HEK293T (cell line): ENCODE measurements at regions not wholly inside any gene's neighbourhood (a gene's known extent, or its start where the extent isn't known, plus 50 kb on each side); places are given as distances from the start of the nearest gene placed in this dataset.

Experiments
- CTCF ChIA-PET: fragments of 350-600 bp; formaldehyde crosslinking; extraction: SDS; loops from one replicate; lab custom pipeline; 2021; ENCODE audit warnings: antibody characterized with exemption, inconsistent platforms; lab: Yijun Ruan, JAX
- POLR2A ChIA-PET: fragments of 350-600 bp; formaldehyde crosslinking; extraction: SDS; loops from one replicate; lab custom pipeline; 2020; ENCODE audit warnings: antibody characterized with exemption, inconsistent platforms; lab: Yijun Ruan, JAX
- DNase-seq: peaks from one replicate; pipeline ENCODE4 v3.0.0; 2012; ENCODE audit warnings: mixed read lengths; ENCODE audit errors: extremely low spot score
- ARNT ChIP-seq: fragments of 450-650 bp; IDR thresholded peaks from 2 replicates; pipeline ENCODE4 v1.6.1; 2017; ENCODE audit warnings: mild to moderate bottlenecking
- BHLHE40 ChIP-seq: fragments of 450-650 bp; IDR thresholded peaks from 2 replicates; pipeline ENCODE4 v1.6.1; 2016; ENCODE audit warnings: mild to moderate bottlenecking, moderate library complexity, borderline replicate concordance
- CTBP1 ChIP-seq: fragments of 450-650 bp; IDR thresholded peaks from 2 replicates; pipeline ENCODE4 v1.6.1; 2016; ENCODE audit warnings: borderline replicate concordance
- ELF4 ChIP-seq: fragments of 450-650 bp; IDR thresholded peaks from 2 replicates; pipeline ENCODE4 v1.6.1; 2017; ENCODE audit warnings: antibody characterized with exemption
- FOXA1 ChIP-seq: fragments of 450-650 bp; IDR thresholded peaks from 2 replicates; pipeline ENCODE4 v1.6.1; 2016; ENCODE audit warnings: mild to moderate bottlenecking
- FOXK2 ChIP-seq: fragments of 450-650 bp; IDR thresholded peaks from 2 replicates; pipeline ENCODE4 v1.6.1; 2016; ENCODE audit warnings: mild to moderate bottlenecking
- FOXM1 ChIP-seq: fragments of 450-650 bp; IDR thresholded peaks from 2 replicates; pipeline ENCODE4 v1.6.1; 2017; ENCODE audit warnings: mild to moderate bottlenecking, borderline replicate concordance
- HDGF ChIP-seq: fragments of 450-650 bp; IDR thresholded peaks from 2 replicates; pipeline ENCODE4 v1.6.1; 2017; ENCODE audit warnings: antibody characterized with exemption, borderline replicate concordance
- L3MBTL2 ChIP-seq: fragments of 450-650 bp; conservative IDR thresholded peaks from 2 replicates; pipeline ENCODE4 v1.6.1; 2016; ENCODE audit warnings: mild to moderate bottlenecking
- LEF1 ChIP-seq: fragments of 450-650 bp; IDR thresholded peaks from 2 replicates; pipeline ENCODE4 v1.6.1; 2017; ENCODE audit warnings: mild to moderate bottlenecking, borderline replicate concordance
- NFRKB ChIP-seq: fragments of 450-650 bp; IDR thresholded peaks from 2 replicates; pipeline ENCODE4 v1.6.1; 2016; ENCODE audit warnings: mild to moderate bottlenecking, moderate library complexity
- SP1 ChIP-seq: fragments of 450-650 bp; IDR thresholded peaks from 2 replicates; pipeline ENCODE4 v1.6.1; 2017
- SUZ12 ChIP-seq: fragments of 450-650 bp; IDR thresholded peaks from 2 replicates; pipeline ENCODE4 v1.6.1; 2016; ENCODE audit warnings: mild to moderate bottlenecking
- TARDBP ChIP-seq: fragments of 450-650 bp; IDR thresholded peaks from 2 replicates; pipeline ENCODE4 v1.6.1; 2016
- ZNF384 ChIP-seq: fragments of 450-650 bp; IDR thresholded peaks from 2 replicates; pipeline ENCODE4 v1.6.1; 2016
- TF ChIP-seq, protein P1 (sequence below): fragments of 450-650 bp; IDR thresholded peaks from 2 replicates; pipeline ENCODE4 v1.6.1; 2016

DNA sequence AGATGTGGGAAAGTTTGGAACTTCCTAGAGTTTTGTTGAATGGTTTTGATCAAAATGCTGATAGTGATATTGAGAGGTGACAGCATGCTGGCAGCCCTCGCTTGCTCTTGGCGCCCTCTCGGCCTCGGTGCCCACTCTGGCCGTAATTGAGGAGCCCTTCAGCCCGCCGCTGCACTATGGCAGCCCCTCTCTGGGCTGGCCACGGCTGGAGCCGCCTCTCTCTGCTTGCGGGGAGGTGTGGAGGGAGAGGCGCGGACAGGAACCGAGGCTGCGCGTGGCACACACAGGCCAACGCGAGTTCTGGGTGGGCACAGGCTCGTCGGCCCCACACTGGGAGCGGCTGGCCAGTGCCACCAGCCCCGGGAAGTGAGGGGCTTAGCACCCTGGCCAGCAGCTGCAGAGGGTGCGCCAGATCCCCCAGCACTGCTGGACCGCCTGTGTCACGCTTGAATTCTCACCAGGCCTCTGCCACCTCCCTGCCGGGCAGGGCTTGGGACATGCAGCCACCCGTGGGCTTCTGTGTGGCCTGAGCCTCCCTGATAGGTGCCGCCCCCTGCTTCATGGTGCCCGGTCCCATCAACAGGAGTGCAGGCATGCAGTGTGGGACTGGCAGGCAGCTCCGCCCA, 488.5 kb downstream of the CYLC2 start:
- ChIA-PET POLR2A (no interaction called here), CTCF (no interaction called here)
- TF ChIP-seq ZNF384 (no peak), FOXA1 (no peak), FOXM1 (no peak), SUZ12 (no peak), ARNT (no peak)

GRCh38 chr9:103485138-103485537, 490.0 kb downstream of the CYLC2 start:
- CTCF ChIA-PET, result no interaction called here
- no peak for TF ChIP-seq ELF4
- TF ChIP-seq LEF1, result no peak
- TF ChIP-seq FOXA1, result no peak
- no peak for TF ChIP-seq NFRKB
- TF ChIP-seq FOXK2, result no peak
- TF ChIP-seq HDGF, result no peak
- TF ChIP-seq, protein P1, sequence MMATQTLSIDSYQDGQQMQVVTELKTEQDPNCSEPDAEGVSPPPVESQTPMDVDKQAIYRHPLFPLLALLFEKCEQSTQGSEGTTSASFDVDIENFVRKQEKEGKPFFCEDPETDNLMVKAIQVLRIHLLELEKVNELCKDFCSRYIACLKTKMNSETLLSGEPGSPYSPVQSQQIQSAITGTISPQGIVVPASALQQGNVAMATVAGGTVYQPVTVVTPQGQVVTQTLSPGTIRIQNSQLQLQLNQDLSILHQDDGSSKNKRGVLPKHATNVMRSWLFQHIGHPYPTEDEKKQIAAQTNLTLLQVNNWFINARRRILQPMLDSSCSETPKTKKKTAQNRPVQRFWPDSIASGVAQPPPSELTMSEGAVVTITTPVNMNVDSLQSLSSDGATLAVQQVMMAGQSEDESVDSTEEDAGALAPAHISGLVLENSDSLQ, result no peak
- no peak for TF ChIP-seq ARNT
- no peak for TF ChIP-seq SP1
- TF ChIP-seq TARDBP, result no peak
- TF ChIP-seq FOXM1, result no peak
- no peak for TF ChIP-seq SUZ12
- TF ChIP-seq CTBP1, result no peak
- no peak for TF ChIP-seq BHLHE40
- POLR2A ChIA-PET, result no interaction called here
- DNase-seq, result no peak

More for the DNA sequence above, 488.5 kb downstream of the CYLC2 start:
- DNase-seq, result no peak

DNA sequence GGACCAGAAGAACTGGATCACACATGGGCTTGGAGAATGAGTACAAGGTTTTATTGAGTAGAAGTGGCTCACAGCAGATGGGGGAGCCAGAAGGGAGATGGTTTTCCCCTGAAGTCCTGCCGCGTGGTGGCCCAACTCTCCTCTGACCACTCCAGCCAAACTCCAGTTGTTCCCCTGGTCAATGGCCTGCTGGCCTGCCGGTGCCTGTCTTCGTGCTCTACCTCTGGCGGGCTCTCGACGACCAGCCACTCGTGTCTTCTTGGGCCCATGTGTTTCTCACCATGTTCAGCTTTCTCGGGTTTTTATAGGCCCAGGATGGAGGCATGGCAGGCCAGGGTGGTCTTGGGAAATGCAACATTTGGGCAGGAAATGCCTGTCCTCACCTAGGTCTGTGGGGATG, 519.6 kb downstream of the CYLC2 start:
- TF ChIP-seq, protein P1, result no peak
- TF ChIP-seq ARNT (no peak), L3MBTL2 (no peak), FOXM1 (no peak), NFRKB (no peak), HDGF (no peak), FOXK2 (no peak), SUZ12 (no peak), BHLHE40 (no peak), SP1 (no peak)
- POLR2A ChIA-PET, result no interaction called here

DNA sequence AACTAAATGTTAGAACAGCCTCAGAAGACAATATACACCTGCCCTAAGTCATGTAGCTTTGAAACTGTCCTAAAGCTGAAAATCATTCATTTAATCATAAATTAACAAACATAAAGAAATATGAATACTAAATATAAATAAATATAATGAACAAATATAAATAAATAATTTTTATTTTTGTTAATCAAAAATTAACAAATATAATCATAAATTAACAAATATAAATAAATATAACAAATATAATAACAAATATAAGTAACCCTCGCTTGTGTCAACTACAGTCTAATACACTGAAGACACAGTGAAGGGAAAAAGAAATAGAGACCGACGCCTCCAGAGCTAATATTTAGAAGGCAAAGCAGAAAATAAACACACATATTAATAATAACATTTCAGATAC, 527.3 kb downstream of the CYLC2 start:
- CTCF ChIA-PET, result no interaction called here
- POLR2A ChIA-PET, result no interaction called here
- TF ChIP-seq BHLHE40 (no peak), TARDBP (no peak), FOXA1 (no peak), ARNT (no peak), L3MBTL2 (no peak), HDGF (no peak), FOXK2 (no peak), ELF4 (no peak), SP1 (no peak), CTBP1 (no peak), ZNF384 (no peak), FOXM1 (no peak), LEF1 (no peak), SUZ12 (no peak), NFRKB (no peak)
- TF ChIP-seq, protein P1, result no peak
- no peak for DNase-seq

More for the DNA sequence above, 519.6 kb downstream of the CYLC2 start:
- no peak for DNase-seq
- CTCF ChIA-PET, result no interaction called here

- no peak for TF ChIP-seq SUZ12
- TF ChIP-seq HDGF, result no peak
- no peak for TF ChIP-seq TARDBP
- TF ChIP-seq BHLHE40, result no peak
- TF ChIP-seq L3MBTL2, result no peak
- no peak for TF ChIP-seq FOXK2
- no peak for TF ChIP-seq ZNF384
- TF ChIP-seq NFRKB, result no peak
- TF ChIP-seq, protein P1, result no peak
- no peak for TF ChIP-seq ARNT
- TF ChIP-seq FOXA1, result no peak
- TF ChIP-seq LEF1, result no peak
- CTCF ChIA-PET, result no interaction called here
- no peak for DNase-seq
- POLR2A ChIA-PET, result no interaction called here
Observed at GRCh38 chr9:103530934-103531333, 535.8 kb downstream of the CYLC2 start.

DNA sequence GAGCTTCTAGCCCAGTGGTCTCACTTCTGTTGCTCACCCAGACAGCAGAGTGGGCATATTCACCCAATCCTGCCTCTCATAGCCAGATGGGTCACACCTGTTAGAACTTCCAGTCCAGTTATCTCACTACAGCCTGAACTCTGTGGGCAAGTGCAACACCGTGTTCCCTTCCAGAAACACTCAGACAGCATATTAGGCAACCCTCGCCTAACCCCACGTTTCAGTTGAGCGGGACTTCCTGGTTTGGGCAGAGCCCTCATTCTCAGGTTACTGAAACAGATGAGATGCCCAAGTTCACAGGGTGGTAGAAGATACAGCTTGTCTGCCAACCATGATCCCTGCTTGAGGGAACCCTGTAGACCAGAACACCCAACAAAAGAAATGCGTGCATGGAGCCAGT, 538.2 kb downstream of the CYLC2 start:
- TF ChIP-seq CTBP1 (no peak), ARNT (no peak), ZNF384 (no peak)
- ChIA-PET POLR2A (no interaction called here), CTCF (no interaction called here)
- no peak for DNase-seq
